Mesenchymal stem cell (in vitro differentiated cells and primary cell): ENCODE measurements at regions not wholly inside any gene's neighbourhood (a gene's known extent, or its start where the extent isn't known, plus 50 kb on each side); places are given as distances from the start of the nearest gene placed in this dataset.

Experiments
- DNase-seq: peaks from one replicate; pipeline ENCODE4 v3.0.0-alpha.2; 2013
- H2AFZ ChIP-seq: one replicate; pipeline ENCODE4 v1.6.1; 2013; ENCODE audit warnings: low read depth, mild to moderate bottlenecking, control low read depth, inconsistent platforms, low read length, moderate library complexity
- H2AK5ac ChIP-seq: 2 replicates; pipeline ENCODE4 v1.6.1; 2013; ENCODE audit warnings: low read length, moderate library complexity, mild to moderate bottlenecking, inconsistent platforms; ENCODE audit not compliant: severe bottlenecking
- H2BK120ac ChIP-seq: one replicate; pipeline ENCODE4 v1.6.1; 2013; ENCODE audit warnings: low read depth, mild to moderate bottlenecking, inconsistent platforms, low read length, moderate library complexity
- H2BK12ac ChIP-seq, 2 experiments: one replicate each; pipeline ENCODE4 v1.6.1; 2013; ENCODE audit warnings: inconsistent platforms in 2 of 2, low read length in 2 of 2, mild to moderate bottlenecking in 2 of 2, moderate library complexity in 2 of 2, control low read depth in 1 of 2
- H2BK15ac ChIP-seq: one replicate; pipeline ENCODE4 v1.6.1; 2013; ENCODE audit warnings: mild to moderate bottlenecking, low read depth, inconsistent platforms; ENCODE audit not compliant: poor library complexity, severe bottlenecking
- H2BK5ac ChIP-seq: 2 replicates; pipeline ENCODE4 v1.6.1; 2013; ENCODE audit warnings: low read depth, mild to moderate bottlenecking, low read length, control low read depth, inconsistent platforms; ENCODE audit not compliant: poor library complexity, severe bottlenecking
- H3K14ac ChIP-seq, 2 experiments: one replicate each; pipeline ENCODE4 v1.6.1; 2013; ENCODE audit warnings: inconsistent platforms in 2 of 2, low read length in 2 of 2, control low read depth in 1 of 2, mild to moderate bottlenecking in 1 of 2, moderate library complexity in 1 of 2
- H3K18ac ChIP-seq, 2 experiments: one replicate each; pipeline ENCODE4 v1.6.1; 2013; ENCODE audit warnings: inconsistent platforms in 2 of 2, low read length in 2 of 2, control low read depth in 1 of 2, low read depth in 1 of 2, mild to moderate bottlenecking in 1 of 2
- H3K23ac ChIP-seq, 2 experiments: one replicate each; pipeline ENCODE4 v1.6.1; 2013; ENCODE audit warnings: inconsistent platforms in 2 of 2, low read length in 2 of 2, mild to moderate bottlenecking in 2 of 2, moderate library complexity in 2 of 2, control low read depth in 1 of 2
- H3K27ac ChIP-seq: 2 replicates; pipeline ENCODE4 v1.5.1; 2013; ENCODE audit warnings: mild to moderate bottlenecking, moderate library complexity, low read length, control low read depth, inconsistent platforms; ENCODE audit not compliant: poor library complexity, severe bottlenecking
- H3K27me3 ChIP-seq, 2 experiments: 2 replicates each; pipeline versions ENCODE4 v1.6.1 to v1.7.0; 2013; ENCODE audit warnings: low read length in 2 of 2, mild to moderate bottlenecking in 2 of 2, moderate library complexity in 2 of 2, control low read depth in 1 of 2, inconsistent platforms in 1 of 2; ENCODE audit not compliant: control insufficient read depth in 1 of 2, insufficient read depth in 1 of 2
- H3K36me3 ChIP-seq, 2 experiments: 2 replicates each; pipeline versions ENCODE4 v1.6.1 to v1.7.0; 2013; ENCODE audit warnings: low read length in 2 of 2, control low read depth in 1 of 2, inconsistent platforms in 1 of 2, low read depth in 1 of 2, mild to moderate bottlenecking in 1 of 2; ENCODE audit not compliant: insufficient read depth in 2 of 2, control insufficient read depth in 1 of 2
- H3K4ac ChIP-seq, 2 experiments: one replicate each; pipeline ENCODE4 v1.6.1; 2013; ENCODE audit warnings: inconsistent platforms in 2 of 2, low read length in 2 of 2, mild to moderate bottlenecking in 2 of 2, moderate library complexity in 2 of 2, control low read depth in 1 of 2, low read depth in 1 of 2
- H3K4me1 ChIP-seq: 2 replicates; pipeline ENCODE4 v1.6.1; 2013; ENCODE audit warnings: low read depth, low read length, control low read depth; ENCODE audit not compliant: control insufficient read depth, insufficient read depth
- H3K4me2 ChIP-seq: 2 replicates; pipeline ENCODE4 v1.6.1; 2013; ENCODE audit warnings: low read length, mild to moderate bottlenecking, inconsistent platforms; ENCODE audit not compliant: poor library complexity, severe bottlenecking
- H3K4me3 ChIP-seq, 2 experiments: 2 replicates each; pipeline versions ENCODE4 v1.5.1 to v1.7.0; 2013; ENCODE audit warnings: low read length in 2 of 2, mild to moderate bottlenecking in 2 of 2, control low read depth in 1 of 2, low read depth in 1 of 2; ENCODE audit not compliant: insufficient read depth in 1 of 2
- H3K79me1 ChIP-seq: replicated peaks from 2 replicates; pipeline ENCODE4 v1.6.1; 2013; ENCODE audit warnings: mild to moderate bottlenecking, control low read depth, low read length, inconsistent platforms; ENCODE audit not compliant: poor library complexity, severe bottlenecking
- H3K9ac ChIP-seq: 2 replicates; pipeline ENCODE4 v1.7.0; 2013; ENCODE audit warnings: mild to moderate bottlenecking, low read length, moderate library complexity
- H3K9me3 ChIP-seq: 2 replicates; pipeline ENCODE4 v1.7.0; 2013; ENCODE audit warnings: mild to moderate bottlenecking, low read length; ENCODE audit not compliant: control insufficient read depth
- H4K8ac ChIP-seq: one replicate; pipeline ENCODE4 v1.6.1; 2013; ENCODE audit warnings: inconsistent platforms, mild to moderate bottlenecking, low read length, moderate library complexity
- H4K91ac ChIP-seq: one replicate; pipeline ENCODE4 v1.6.1; 2013; ENCODE audit warnings: mild to moderate bottlenecking, low read length, inconsistent platforms
- WGBS: methylation state at CpG from one replicate; pipeline ENCODE4 v1.1.7; 2013; ENCODE audit warnings: mixed read lengths; 5-methylcytosine and 5-hydroxymethylcytosine counted together

GRCh38 chr16:8500351-8500750 is 90.0 kb downstream of the TMEM114 start:
- H3K9me3 ChIP-seq = peaks cover 3% of the 10 kb centered on the region

DNA sequence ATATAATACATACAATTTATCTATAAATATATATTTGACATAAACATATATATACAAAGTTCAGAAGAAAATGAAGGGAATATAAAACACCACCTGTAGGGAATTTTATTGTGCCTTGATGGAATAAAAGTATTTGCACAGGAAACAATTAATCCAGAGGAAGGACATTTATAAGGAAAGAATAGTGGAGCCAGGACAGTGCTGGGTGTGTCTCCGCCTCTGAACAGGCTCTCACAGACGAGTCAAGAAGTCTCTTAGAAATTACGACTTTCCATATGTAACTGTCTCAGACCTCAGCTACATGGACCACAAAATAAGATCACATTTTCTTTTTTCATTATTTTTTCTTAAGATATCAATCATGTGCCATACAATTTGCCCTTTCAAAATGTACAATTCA is 93.9 kb downstream of the TMEM114 start:
- Histone ChIP-seq H2AFZ (no peak overlapping the region), H3K27me3 (no peaks in the 10 kb centered on the region), H3K14ac (no peak overlapping the region), H3K36me3 (no peaks in the 10 kb centered on the region), H4K8ac (no peak overlapping the region), H3K4ac (no peak overlapping the region), H3K18ac (no peak overlapping the region), H2BK12ac (no peak overlapping the region), H2AK5ac (no peak overlapping the region), H2BK15ac (no peak overlapping the region), H3K9me3 (no peaks in the 10 kb centered on the region), H2BK5ac (no peak overlapping the region), H3K4me2 (no peak overlapping the region), H3K27ac (no peak overlapping the region), H3K23ac (no peak overlapping the region), H3K4me1 (no peaks in the 10 kb centered on the region), H3K79me1 (no peaks in the 10 kb centered on the region), H3K9ac (no peak overlapping the region), H2BK120ac (no peak overlapping the region), H4K91ac (no peak overlapping the region), H3K4me3 (no peak overlapping the region)
- no peak for DNase-seq
- 55% methylated on average over 3 of the region's 3 CpGs for WGBS

More at GRCh38 chr16:8500351-8500750, 90.0 kb downstream of the TMEM114 start:
- H3K4me2 ChIP-seq = no peak overlapping the region
- H2BK12ac ChIP-seq = no peak overlapping the region
- H2AK5ac ChIP-seq = no peak overlapping the region
- H3K23ac ChIP-seq = no peak overlapping the region
- no peaks in the 10 kb centered on the region for H3K36me3 ChIP-seq
- H3K9ac ChIP-seq = no peak overlapping the region
- H3K4me3 ChIP-seq = no peak overlapping the region
- H2BK15ac ChIP-seq = no peak overlapping the region
- 61% methylated on average over 1 of the region's 1 CpG for WGBS
- no peaks in the 10 kb centered on the region for H3K27me3 ChIP-seq
- DNase-seq = no peak
- H3K4ac ChIP-seq = no peak overlapping the region
- H3K79me1 ChIP-seq = no peaks in the 10 kb centered on the region
- H4K91ac ChIP-seq = no peak overlapping the region
- H2AFZ ChIP-seq = no peak overlapping the region
- no peak overlapping the region for H4K8ac ChIP-seq
- no peak overlapping the region for H2BK120ac ChIP-seq
- no peak overlapping the region for H2BK5ac ChIP-seq
- H3K18ac ChIP-seq = no peak overlapping the region
- no peaks in the 10 kb centered on the region for H3K4me1 ChIP-seq
- H3K27ac ChIP-seq = no peak overlapping the region
- H3K14ac ChIP-seq = no peak overlapping the region

GRCh38 chr16:8493972-8494371 is 96.3 kb downstream of the TMEM114 start:
- Histone ChIP-seq H3K27ac (no peak overlapping the region), H2AFZ (no peak overlapping the region), H3K4me2 (no peak overlapping the region), H3K9me3 (no peaks in the 10 kb centered on the region), H3K14ac (no peak overlapping the region), H4K8ac (no peak overlapping the region), H3K27me3 (no peaks in the 10 kb centered on the region), H3K4me3 (no peak overlapping the region), H2BK12ac (no peak overlapping the region), H2BK120ac (no peak overlapping the region), H3K23ac (no peak overlapping the region), H3K9ac (no peak overlapping the region), H2BK5ac (no peak overlapping the region), H3K79me1 (no peaks in the 10 kb centered on the region), H3K18ac (no peak overlapping the region), H3K4me1 (no peaks in the 10 kb centered on the region), H3K36me3 (no peaks in the 10 kb centered on the region), H3K4ac (no peak overlapping the region), H2BK15ac (no peak overlapping the region), H4K91ac (no peak overlapping the region), H2AK5ac (no peak overlapping the region)
- 16% methylated on average over 1 of the region's 1 CpG for WGBS
- DNase-seq = no peak

GRCh38 chr16:8492690-8493089 is 97.6 kb downstream of the TMEM114 start:
- Histone ChIP-seq H2BK15ac (no peak overlapping the region), H3K27me3 (no peaks in the 10 kb centered on the region), H2BK120ac (no peak overlapping the region), H3K27ac (no peak overlapping the region), H2AFZ (no peak overlapping the region), H3K4me3 (no peak overlapping the region), H3K23ac (no peak overlapping the region), H4K91ac (no peak overlapping the region), H2BK5ac (no peak overlapping the region), H3K36me3 (no peaks in the 10 kb centered on the region), H3K79me1 (no peaks in the 10 kb centered on the region), H3K18ac (no peak overlapping the region), H3K9me3 (no peaks in the 10 kb centered on the region), H3K4me2 (no peak overlapping the region), H2BK12ac (no peak overlapping the region), H3K9ac (no peak overlapping the region), H2AK5ac (no peak overlapping the region), H3K4ac (no peak overlapping the region), H4K8ac (no peak overlapping the region), H3K4me1 (no peaks in the 10 kb centered on the region), H3K14ac (no peak overlapping the region)
- DNase-seq = no peak
